IMR-90 (cell line): ENCODE measurements at regions not wholly inside any gene's neighbourhood (a gene's known extent, or its start where the extent isn't known, plus 50 kb on each side); places are given as distances from the start of the nearest gene placed in this dataset.

Experiments used
- ATAC-seq: fragments of 200-7000 bp; cut with Tn5 transposase; 2 replicates; pipeline ENCODE4 v1.9.1; 2020; ENCODE audit warnings: low read depth, mild to moderate bottlenecking, moderate library complexity
- BruUV-seq: library from RNA; stranded (reverse); fragments of 400-500 nt; replicated peaks from 2 replicates; lab custom pipeline; 2021; lab: Mats Ljungman, UMichigan
- CTCF ChIA-PET: fragments of 300-600 bp; formaldehyde crosslinking; extraction: SDS; loops from one replicate; lab custom pipeline; 2021; ENCODE audit warnings: antibody characterized with exemption; lab: Yijun Ruan, JAX
- POLR2A ChIA-PET: fragments of 300-600 bp; sonication (Branson Sonifier 250); formaldehyde crosslinking; loops from one replicate; lab custom pipeline; 2022; ENCODE audit warnings: antibody characterized with exemption; ENCODE audit not compliant: unreplicated experiment; lab: Charles Lee
- DNase-seq: peaks from one replicate; pipeline ENCODE4 v3.0.0; 2013
- H2AFZ ChIP-seq: replicated peaks from 2 replicates; pipeline ENCODE3; 2013; ENCODE audit warnings: low read length, mild to moderate bottlenecking; ENCODE audit not compliant: poor library complexity
- H2AK5ac ChIP-seq: 2 replicates; pipeline ENCODE4 v1.6.1; 2013; ENCODE audit warnings: low read depth, low read length, inconsistent platforms
- H2AK9ac ChIP-seq: replicated peaks from 2 replicates; pipeline ENCODE3; 2013; ENCODE audit warnings: mild to moderate bottlenecking, low read depth, low read length, moderate library complexity; ENCODE audit not compliant: poor library complexity
- H2BK120ac ChIP-seq: 2 replicates; pipeline ENCODE4 v1.6.1; 2013; ENCODE audit warnings: low read depth, low read length, inconsistent platforms
- H2BK15ac ChIP-seq: 3 replicates; pipeline ENCODE4 v1.6.1; 2013; ENCODE audit warnings: low read depth, low read length, inconsistent platforms
- H2BK20ac ChIP-seq: 2 replicates; pipeline ENCODE4 v1.6.1; 2013; ENCODE audit warnings: low read depth, mild to moderate bottlenecking, inconsistent platforms, low read length, moderate library complexity
- H2BK5ac ChIP-seq: 2 replicates; pipeline ENCODE4 v1.6.1; 2013; ENCODE audit warnings: mild to moderate bottlenecking, low read depth, low read length, inconsistent platforms; ENCODE audit not compliant: poor library complexity, severe bottlenecking
- H3K14ac ChIP-seq: replicated peaks from 2 replicates; pipeline ENCODE4 v1.6.1; 2013; ENCODE audit warnings: low read depth, low read length, inconsistent platforms
- H3K18ac ChIP-seq: 2 replicates; pipeline ENCODE4 v1.6.1; 2013; ENCODE audit warnings: low read depth, low read length, control low read depth
- H3K23ac ChIP-seq: 2 replicates; pipeline ENCODE4 v1.6.1; 2013; ENCODE audit warnings: low read depth, low read length, inconsistent platforms
- H3K27ac ChIP-seq: 2 replicates; pipeline ENCODE4 v1.5.1; 2013; ENCODE audit warnings: mild to moderate bottlenecking, control low read depth, low read length; ENCODE audit not compliant: insufficient read depth
- H3K27me3 ChIP-seq: 2 replicates; pipeline ENCODE4 v1.6.1; 2013; ENCODE audit warnings: low read length; ENCODE audit not compliant: control insufficient read depth, insufficient read depth
- H3K36me3 ChIP-seq: 2 replicates; pipeline ENCODE4 v1.6.1; 2013; ENCODE audit warnings: low read length, mixed read lengths; ENCODE audit not compliant: control insufficient read depth, insufficient read depth
- H3K4ac ChIP-seq: 2 replicates; pipeline ENCODE4 v1.6.1; 2013; ENCODE audit warnings: low read depth, low read length, inconsistent platforms
- H3K4me1 ChIP-seq: 2 replicates; pipeline ENCODE4 v1.6.1; 2013; ENCODE audit warnings: low read length, mixed read lengths; ENCODE audit not compliant: control insufficient read depth, insufficient read depth
- H3K4me2 ChIP-seq: 2 replicates; pipeline ENCODE4 v1.6.1; 2013; ENCODE audit warnings: low read depth, mild to moderate bottlenecking, control low read depth, low read length, moderate library complexity
- H3K4me3 ChIP-seq: 2 replicates; pipeline ENCODE4 v1.5.1; 2013; ENCODE audit warnings: low read depth, mild to moderate bottlenecking, control low read depth, low read length, moderate library complexity; ENCODE audit not compliant: insufficient read depth
- H3K56ac ChIP-seq: 2 replicates; pipeline ENCODE4 v1.6.1; 2013; ENCODE audit warnings: low read length, inconsistent platforms; ENCODE audit not compliant: insufficient read depth; ENCODE audit errors: extremely low read depth
- H3K79me1 ChIP-seq, 2 experiments: 2 replicates each; pipeline ENCODE4 v1.6.1; 2013; ENCODE audit warnings: low read length in 2 of 2, inconsistent platforms in 1 of 2, low read depth in 1 of 2
- H3K9ac ChIP-seq: 2 replicates; pipeline ENCODE4 v1.6.1; 2013; ENCODE audit warnings: low read depth, low read length, control low read depth
- H3K9me1 ChIP-seq: 2 replicates; pipeline ENCODE4 v1.6.1; 2013; ENCODE audit warnings: low read length, inconsistent platforms; ENCODE audit not compliant: insufficient read depth
- H3K9me3 ChIP-seq: 2 replicates; pipeline ENCODE4 v1.6.1; 2013; ENCODE audit warnings: low read length; ENCODE audit not compliant: control insufficient read depth, insufficient read depth
- H4K20me1 ChIP-seq: 2 replicates; pipeline ENCODE4 v1.6.1; 2013; ENCODE audit warnings: low read length, inconsistent platforms; ENCODE audit not compliant: insufficient read depth
- H4K5ac ChIP-seq: 2 replicates; pipeline ENCODE4 v1.6.1; 2013; ENCODE audit warnings: mild to moderate bottlenecking, low read depth, low read length, control low read depth
- H4K8ac ChIP-seq, 2 experiments: 2 replicates each; pipeline ENCODE4 v1.6.1; 2013; ENCODE audit warnings: low read depth in 2 of 2, low read length in 2 of 2, control low read depth in 1 of 2, inconsistent platforms in 1 of 2
- H4K91ac ChIP-seq: 2 replicates; pipeline ENCODE4 v1.6.1; 2013; ENCODE audit warnings: low read depth, low read length, inconsistent platforms; ENCODE audit not compliant: insufficient read depth
- BHLHE40 ChIP-seq: fragments of 150-350 bp; IDR thresholded peaks from 2 replicates; pipeline ENCODE4 v1.6.1; 2016; ENCODE audit warnings: mild to moderate bottlenecking, low read depth, low read length
- CEBPB ChIP-seq: IDR thresholded peaks from 2 replicates; pipeline ENCODE4 v1.6.1; 2012; ENCODE audit warnings: low read depth, low read length, improper control_type of control experiment
- CHD1 ChIP-seq: IDR thresholded peaks from 2 replicates; pipeline ENCODE4 v1.6.1; 2012; ENCODE audit warnings: low read depth, low read length, improper control_type of control experiment
- CTCF ChIP-seq: conservative IDR thresholded peaks from 2 replicates; pipeline ENCODE4 v1.5.1; 2012; ENCODE audit warnings: mild to moderate bottlenecking, low read depth, low read length, improper control_type of control experiment
- ELK1 ChIP-seq: fragments of 150-350 bp; IDR thresholded peaks from 2 replicates; pipeline ENCODE4 v1.6.1; 2016; ENCODE audit warnings: low read depth, mild to moderate bottlenecking, low read length, moderate library complexity, borderline replicate concordance
- FOS ChIP-seq: fragments of 150-350 bp; IDR thresholded peaks from 2 replicates; pipeline ENCODE4 v1.6.1; 2016; ENCODE audit warnings: low read depth, low read length
- MAFK ChIP-seq: IDR thresholded peaks from 2 replicates; pipeline ENCODE4 v1.6.1; 2012; ENCODE audit warnings: low read depth, low read length, improper control_type of control experiment
- MAZ ChIP-seq: IDR thresholded peaks from 2 replicates; pipeline ENCODE4 v1.6.1; 2012; ENCODE audit warnings: low read depth, mild to moderate bottlenecking, low read length, improper control_type of control experiment, moderate library complexity, borderline replicate concordance
- MXI1 ChIP-seq: IDR thresholded peaks from 2 replicates; pipeline ENCODE4 v1.6.1; 2012; ENCODE audit warnings: low read depth, mild to moderate bottlenecking, low read length, moderate library complexity, borderline replicate concordance
- NFE2L2 ChIP-seq: fragments of 150-350 bp; IDR thresholded peaks from 2 replicates; pipeline ENCODE4 v1.6.1; 2016; ENCODE audit warnings: low read depth, mild to moderate bottlenecking, low read length
- POLR2A ChIP-seq: IDR thresholded peaks from 2 replicates; pipeline ENCODE4 v1.6.1; 2012; ENCODE audit warnings: mild to moderate bottlenecking, low read depth, low read length
- RAD21 ChIP-seq: IDR thresholded peaks from 2 replicates; pipeline ENCODE4 v1.6.1; 2012; ENCODE audit warnings: low read length, improper control_type of control experiment
- RCOR1 ChIP-seq: IDR thresholded peaks from 2 replicates; pipeline ENCODE4 v1.6.1; 2012; ENCODE audit warnings: mild to moderate bottlenecking, low read length, improper control_type of control experiment; ENCODE audit not compliant: insufficient replicate concordance
- RFX5 ChIP-seq: IDR thresholded peaks from 2 replicates; pipeline ENCODE4 v1.8.0; 2012; ENCODE audit warnings: low read depth, mild to moderate bottlenecking, low read length, moderate library complexity
- SMC3 ChIP-seq: fragments of 150-350 bp; IDR thresholded peaks from 2 replicates; pipeline ENCODE4 v1.6.1; 2016; ENCODE audit warnings: low read depth, mild to moderate bottlenecking, antibody characterized with exemption, low read length, moderate library complexity
- USF2 ChIP-seq: fragments of 150-350 bp; IDR thresholded peaks from 2 replicates; pipeline ENCODE4 v1.6.1; 2017; ENCODE audit warnings: mild to moderate bottlenecking, antibody characterized with exemption, low read length, low read depth
- WGBS, 2 experiments: methylation state at CpG; one replicate each; pipeline versions ENCODE4 v1.1.5 to v1.1.7; 2013; ENCODE audit warnings: missing lambda C conversion rate in 2 of 2; ENCODE audit not compliant: insufficient read length in 1 of 2; ENCODE audit errors: extremely low coverage in 2 of 2; 5-methylcytosine and 5-hydroxymethylcytosine counted together
- dilution Hi-C: fragments of 300-500 bp; cut with HindIII; formaldehyde crosslinking; loops from one replicate; pipeline ENCODE4 v1.14.3; 2018; ENCODE audit warnings: low sequenced_read_pairs; ENCODE audit not compliant: unreplicated experiment
- in situ Hi-C: fragments of 300-500 bp; cut with MboI; formaldehyde crosslinking; loops from 3 replicates; pipeline ENCODE4 v1.14.3; 2019; ENCODE audit warnings: low sequenced_read_pairs, inconsistent platforms, mixed read lengths
- intact Hi-C: fragments of 100-400 bp; cut with micrococcal nuclease; formaldehyde crosslinking; loops from 2 replicates; pipeline ENCODE4 v1.10.0; 2022

DNA sequence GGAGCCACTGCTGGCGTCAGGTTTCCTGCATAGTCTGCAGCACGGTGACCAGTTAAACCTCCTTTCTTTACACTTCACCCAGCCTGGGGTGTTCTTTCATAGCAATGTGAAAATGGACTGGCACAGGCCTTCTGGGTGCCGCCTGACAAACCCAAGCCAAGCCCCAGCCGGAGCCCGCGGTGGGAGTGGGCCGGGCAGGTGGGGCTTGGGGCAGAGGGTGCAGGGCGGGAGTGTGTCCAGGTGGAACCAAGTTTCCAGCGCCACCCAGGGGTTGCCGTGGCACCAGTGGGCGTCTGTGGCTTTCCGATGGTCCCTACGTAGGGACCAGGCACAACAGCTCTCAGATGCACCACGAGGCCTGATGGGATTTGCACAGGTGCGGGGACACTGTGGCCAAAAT, 75.8 kb downstream of the RTP5 start:
- Histone ChIP-seq H4K91ac (no peak overlapping the region), H3K27ac (no peak overlapping the region), H3K27me3 (peaks cover 26% of the 10 kb centered on the region; the same call in 1 of the 2 replicates), H3K14ac (no peak overlapping the region), H3K9me3 (no peaks in the 10 kb centered on the region), H2BK15ac (no peak overlapping the region), H2AK9ac (no peak overlapping the region), H3K4me1 (no peaks in the 10 kb centered on the region), H2BK20ac (no peak overlapping the region), H3K79me1 (no peaks in the 10 kb centered on the region), H3K23ac (no peak overlapping the region), H4K20me1 (0 out of 2 replicates have a peak, but pooled peaks cover 3% of the 10 kb centered on the region), H3K9me1 (peaks cover 2% of the 10 kb centered on the region; the same call in 1 of the 2 replicates), H2AK5ac (no peak overlapping the region), H3K4ac (no peak overlapping the region), H3K9ac (no peak overlapping the region), H3K36me3 (no peaks in the 10 kb centered on the region), H4K5ac (no peak overlapping the region), H3K18ac (no peak overlapping the region), H2BK120ac (no peak overlapping the region), H2AFZ (no peak overlapping the region), H3K4me2 (no peak overlapping the region), H3K56ac (no peak overlapping the region), H2BK5ac (no peak overlapping the region), H4K8ac (no peak overlapping the region), H3K4me3 (no peak overlapping the region)
- intact Hi-C loops, result no loop called here
- in situ Hi-C loops, result no loop called here
- no peak for DNase-seq
- ChIA-PET POLR2A (no interaction called here), CTCF (no interaction called here)
- no peak for TF ChIP-seq CEBPB
- TF ChIP-seq CHD1, result no peak
- no peak for TF ChIP-seq POLR2A
- TF ChIP-seq RAD21, result no peak
- TF ChIP-seq BHLHE40, result no peak
- no peak for TF ChIP-seq RFX5
- TF ChIP-seq CTCF, result no peak
- TF ChIP-seq RCOR1, result no peak
- TF ChIP-seq MAFK, result no peak
- TF ChIP-seq MAZ, result no peak
- no peak for TF ChIP-seq NFE2L2
- no peak for TF ChIP-seq FOS
- TF ChIP-seq SMC3, result no peak
- no peak for TF ChIP-seq ELK1
- no peak for TF ChIP-seq MXI1
- TF ChIP-seq USF2, result no peak
- ATAC-seq, result no peak
- WGBS, 2 experiments, result 88% methylated on average over 5 of the region's 15 CpGs; no CpG with 5 or more reads in 1 of the 2 experiments
- BruUV-seq, result no TSS peak
- dilution Hi-C loops, result no loop called here
